ENCODE measurements at regions not wholly inside any gene's neighbourhood (a gene's known extent, or its start where the extent isn't known, plus 50 kb on each side); places are given as distances from the start of the nearest gene placed in this dataset.

DNA sequence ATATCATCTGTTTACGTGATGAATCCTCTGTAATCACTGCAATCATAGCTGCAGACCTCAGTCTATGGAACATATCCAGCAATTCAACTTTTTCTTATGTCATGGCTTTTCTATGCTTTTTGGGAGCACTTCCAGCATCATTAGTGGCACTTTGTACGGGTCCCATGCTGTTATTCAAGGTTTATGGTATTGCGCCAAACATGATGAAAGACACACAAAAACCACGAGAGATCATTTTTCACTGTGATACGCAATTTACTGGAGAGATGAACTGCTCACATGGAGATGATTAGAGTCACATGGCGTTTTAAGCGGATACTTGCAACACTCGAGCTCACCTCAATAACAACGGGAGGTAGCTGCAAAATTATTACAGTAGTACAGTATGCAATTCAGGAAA lies 2101.7 kb upstream of the PCDH20 start:
- H3K27ac Mint-ChIP-seq: no peak overlapping the region
- no peaks in the 10 kb centered on the region for H3K4me1 ChIP-seq (ENCODE audit: insufficient read depth, low read length)
- H3K4me3 Mint-ChIP-seq: no peak overlapping the region
- no peaks in the 10 kb centered on the region for H3K23me2 ChIP-seq (ENCODE audit: insufficient read length, low read depth, low read length, poor library complexity, severe bottlenecking)
- no peaks in the 10 kb centered on the region for H3K36me3 Mint-ChIP-seq (ENCODE audit: insufficient read depth in 1 of 3, low read depth in 3 of 3)
- H3K9ac ChIP-seq (ENCODE audit: extremely low read depth, insufficient read length, low read length): no peak overlapping the region
- no CpG with 5 or more reads among the region's 9 CpGs for WGBS (ENCODE audit: extremely low coverage, insufficient read length, low lambda C conversion rate)
- H3K27me3 ChIP-seq (ENCODE audit: insufficient read depth, low read length): no peaks in the 10 kb centered on the region
- no peak overlapping the region for H2AK5ac ChIP-seq (ENCODE audit: insufficient read length, low read length)
- H3K4ac ChIP-seq (ENCODE audit: low read depth, low read length): no peak overlapping the region
- H3K23ac ChIP-seq (ENCODE audit: insufficient read length, low read depth, low read length): no peak overlapping the region
- H4K8ac ChIP-seq (replicated peaks; ENCODE audit: insufficient read length, low read depth, low read length): no peak overlapping the region
- H3K27ac ChIP-seq (ENCODE audit: insufficient read length, low read depth, low read length): no peak overlapping the region
- no peak overlapping the region for H2BK12ac ChIP-seq (ENCODE audit: insufficient read length, low read depth, low read length)
- no peak overlapping the region for H4K5ac ChIP-seq (ENCODE audit: insufficient read length, low read depth, low read length)
- no peak for DNase-seq
- H3K4me2 ChIP-seq (ENCODE audit: insufficient read depth, insufficient read length, low read length): no peak overlapping the region
- no peaks in the 10 kb centered on the region for H3K79me2 ChIP-seq (ENCODE audit: insufficient read depth, low read length)
- no peak overlapping the region for H2BK120ac ChIP-seq (ENCODE audit: low read depth, low read length, poor library complexity, severe bottlenecking)
- no peak overlapping the region for H3K14ac ChIP-seq (ENCODE audit: insufficient read depth, low read length)
- H3T11ph ChIP-seq (ENCODE audit: low read length): no peak overlapping the region
- H4K20me1 ChIP-seq (ENCODE audit: control insufficient read depth, insufficient read depth, insufficient read length): no peaks in the 10 kb centered on the region
- H3K79me1 ChIP-seq (ENCODE audit: insufficient read depth, low read depth, low read length, poor library complexity, severe bottlenecking): no peaks in the 10 kb centered on the region
- TF ChIP-seq CTCF (conservative IDR thresholded peaks at IDR 0.05): no peak
- H3K4me1 Mint-ChIP-seq: no peaks in the 10 kb centered on the region
- H2AFZ ChIP-seq (ENCODE audit: low read length): no peak overlapping the region
- no peaks in the 10 kb centered on the region; a peak in 1 of 5 replicates for H3K9me3 Mint-ChIP-seq
- no peaks in the 10 kb centered on the region for H3K9me3 ChIP-seq (ENCODE audit: control insufficient read depth, low read depth, low read length)
- no peaks in the 10 kb centered on the region for H3K27me3 Mint-ChIP-seq (ENCODE audit: low read depth)
- H2BK5ac ChIP-seq (ENCODE audit: insufficient read length, low read length): no peak overlapping the region
- no peak overlapping the region for H3K56ac ChIP-seq (ENCODE audit: insufficient read length, low read depth, low read length)
- H3K18ac ChIP-seq (ENCODE audit: insufficient read length, low read depth, low read length): no peak overlapping the region
- no peak overlapping the region for H2BK20ac ChIP-seq (ENCODE audit: low read depth, low read length, poor library complexity, severe bottlenecking)
- no peak overlapping the region for H4K91ac ChIP-seq (ENCODE audit: insufficient read length, low read depth, low read length)
- no peak overlapping the region for H2BK15ac ChIP-seq (ENCODE audit: low read depth, low read length)
